ENCODE measurements at regions not wholly inside any gene's neighbourhood (a gene's known extent, or its start where the extent isn't known, plus 50 kb on each side); places are given as distances from the start of the nearest gene placed in this dataset.

GRCh38 chr4:158420782-158421181, 100.9 kb upstream of the RXFP1 start:
- TF ChIP-seq CTCF (IDR thresholded peaks at IDR 0.05; ENCODE audit: insufficient read depth, low read length) = no peak
- H3K4me3 ChIP-seq (ENCODE audit: low read depth, low read length) = no peak overlapping the region
- no peak for DNase-seq (ENCODE audit: low read depth)

DNA sequence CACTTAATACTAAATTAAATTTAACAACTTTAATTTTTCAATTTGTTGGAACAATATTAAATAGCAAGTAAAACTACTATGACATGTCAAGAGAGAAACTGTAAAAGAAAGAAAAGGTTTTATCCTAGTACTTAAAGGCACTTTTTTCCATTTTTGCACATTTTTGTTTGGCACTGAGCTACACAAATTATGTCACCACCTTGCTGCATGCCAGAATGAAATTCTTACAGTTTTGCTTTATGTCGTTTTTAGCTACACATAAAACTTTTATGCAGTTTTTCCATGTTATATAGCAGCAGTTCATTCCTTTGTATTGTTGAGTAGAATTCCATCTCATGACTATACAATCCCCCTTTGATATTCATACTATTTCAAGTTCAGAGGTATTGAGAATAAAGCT, 99.1 kb upstream of the RXFP1 start:
- no peak overlapping the region for H3K4me3 ChIP-seq (ENCODE audit: low read depth, low read length)
- no peak for TF ChIP-seq CTCF (IDR thresholded peaks at IDR 0.05; ENCODE audit: insufficient read depth, low read length)
- DNase-seq (ENCODE audit: low read depth) = peak; percentile 23

DNA sequence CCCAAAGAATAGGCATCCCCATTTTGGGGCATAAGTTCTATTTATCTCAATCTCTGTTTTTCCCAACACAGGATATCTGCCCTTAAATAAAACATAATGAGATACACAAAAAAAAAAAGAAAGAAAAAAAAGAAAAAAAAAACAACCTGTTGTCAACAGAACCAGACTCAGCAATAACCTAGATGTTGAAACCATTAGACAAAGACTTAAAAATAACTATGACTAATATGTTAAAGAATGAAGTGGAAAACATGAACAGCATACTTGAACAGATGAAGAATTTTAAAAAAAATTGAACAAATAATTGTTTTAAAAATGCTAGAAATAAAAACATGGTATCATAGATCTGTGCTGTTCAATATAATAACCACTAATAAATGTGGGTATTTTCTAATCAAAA, 93.4 kb upstream of the RXFP1 start:
- H3K4me3 ChIP-seq (ENCODE audit: low read depth, low read length) = no peak overlapping the region
- peak; percentile 59 for DNase-seq (ENCODE audit: low read depth)
- no peak for TF ChIP-seq CTCF (IDR thresholded peaks at IDR 0.05; ENCODE audit: insufficient read depth, low read length)

DNA sequence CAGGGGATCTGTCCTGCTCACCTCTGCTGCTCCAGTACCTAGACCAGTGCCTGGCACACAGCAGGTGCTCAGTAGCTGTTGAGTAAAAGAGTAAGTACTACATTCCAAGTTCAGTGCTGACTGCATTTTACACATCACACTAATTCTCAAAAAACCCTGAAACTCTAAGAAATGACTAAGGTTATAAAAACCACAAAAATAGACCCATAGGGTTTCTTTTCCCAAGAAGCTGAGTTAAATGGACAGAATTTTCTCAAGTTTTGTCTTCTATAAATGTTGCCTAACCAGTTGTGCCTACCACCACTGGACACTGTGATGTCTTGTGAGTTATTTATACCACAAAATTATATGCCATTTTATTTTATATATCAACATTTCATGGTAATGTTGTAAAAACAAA, 78.9 kb upstream of the RXFP1 start:
- no peak overlapping the region for H3K4me3 ChIP-seq (ENCODE audit: low read depth, low read length)
- no peak for DNase-seq (ENCODE audit: low read depth)
- no peak for TF ChIP-seq CTCF (IDR thresholded peaks at IDR 0.05; ENCODE audit: insufficient read depth, low read length)

- TF ChIP-seq CTCF (IDR thresholded peaks at IDR 0.05; ENCODE audit: insufficient read depth, low read length) = no peak
- H3K4me3 ChIP-seq (ENCODE audit: low read depth, low read length) = no peak overlapping the region
- DNase-seq (ENCODE audit: low read depth) = peak; percentile 28
Measured at GRCh38 chr4:158443731-158444130, 78.0 kb upstream of the RXFP1 start.

GRCh38 chr4:158444621-158445020, 77.1 kb upstream of the RXFP1 start:
- no peak for TF ChIP-seq CTCF (IDR thresholded peaks at IDR 0.05; ENCODE audit: insufficient read depth, low read length)
- DNase-seq (ENCODE audit: low read depth) = no peak
- H3K4me3 ChIP-seq (ENCODE audit: low read depth, low read length) = no peak overlapping the region

DNA sequence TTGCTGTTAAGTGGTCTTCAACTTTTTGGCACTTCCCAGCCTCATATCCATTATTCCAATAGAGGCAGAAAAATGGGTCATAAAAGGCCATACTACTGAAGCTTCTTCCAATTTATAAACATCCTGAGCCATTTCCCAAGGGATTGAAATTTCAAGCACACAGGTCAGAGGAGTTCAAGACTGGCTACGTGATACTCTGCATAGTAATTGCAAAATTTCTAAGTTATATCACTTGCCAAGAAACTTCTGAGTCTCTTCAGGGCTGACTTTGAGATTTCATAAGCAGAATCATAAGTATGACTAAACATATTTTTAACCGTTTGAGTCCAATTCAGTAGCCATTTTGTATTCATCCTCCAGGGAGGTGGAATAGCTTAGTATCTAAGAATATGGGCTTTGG, 75.6 kb upstream of the RXFP1 start:
- no peak overlapping the region for H3K4me3 ChIP-seq (ENCODE audit: low read depth, low read length)
- DNase-seq (ENCODE audit: low read depth) = peak; percentile 89
- TF ChIP-seq CTCF (IDR thresholded peaks at IDR 0.05; ENCODE audit: insufficient read depth, low read length) = no peak
